WERI-Rb-1 (cell line): ENCODE measurements at regions not wholly inside any gene's neighbourhood (a gene's known extent, or its start where the extent isn't known, plus 50 kb on each side); places are given as distances from the start of the nearest gene placed in this dataset.
A peak's percentile ranks its signal among the peaks of the same experiment; 100 is the strongest.

Experiments
- DNase-seq: peaks from one replicate; pipeline ENCODE4 v3.0.0-alpha.2; 2020
- H3K27ac ChIP-seq: fragments of 250-450 bp; sonication (Bioruptor Pico); 2 replicates; pipeline ENCODE4 v1.5.1; 2020; ENCODE audit warnings: mild to moderate bottlenecking, moderate library complexity
- H3K27me3 ChIP-seq: fragments of 250-450 bp; sonication (Bioruptor Pico); 2 replicates; pipeline ENCODE4 v1.5.1; 2021; ENCODE audit warnings: mild to moderate bottlenecking, low read depth, moderate library complexity; ENCODE audit not compliant: insufficient read depth, severe bottlenecking
- H3K36me3 ChIP-seq: fragments of 250-450 bp; sonication (Bioruptor Pico); 2 replicates; pipeline ENCODE4 v1.5.1; 2020; ENCODE audit warnings: mild to moderate bottlenecking, moderate library complexity
- H3K4me3 ChIP-seq: 2 replicates; pipeline ENCODE4 v1.5.1; 2011; ENCODE audit warnings: low read depth, mild to moderate bottlenecking, control low read depth, low read length
- H3K9me3 ChIP-seq: fragments of 250-450 bp; sonication (Bioruptor Pico); 2 replicates; pipeline ENCODE4 v1.5.1; 2021; ENCODE audit warnings: mild to moderate bottlenecking, moderate library complexity; ENCODE audit not compliant: severe bottlenecking
- TF ChIP-seq, protein P1 (sequence below): IDR thresholded peaks from 2 replicates; pipeline ENCODE4 v1.5.1; 2011; ENCODE audit warnings: low read depth, mild to moderate bottlenecking, control low read depth, inconsistent platforms, low read length

DNA sequence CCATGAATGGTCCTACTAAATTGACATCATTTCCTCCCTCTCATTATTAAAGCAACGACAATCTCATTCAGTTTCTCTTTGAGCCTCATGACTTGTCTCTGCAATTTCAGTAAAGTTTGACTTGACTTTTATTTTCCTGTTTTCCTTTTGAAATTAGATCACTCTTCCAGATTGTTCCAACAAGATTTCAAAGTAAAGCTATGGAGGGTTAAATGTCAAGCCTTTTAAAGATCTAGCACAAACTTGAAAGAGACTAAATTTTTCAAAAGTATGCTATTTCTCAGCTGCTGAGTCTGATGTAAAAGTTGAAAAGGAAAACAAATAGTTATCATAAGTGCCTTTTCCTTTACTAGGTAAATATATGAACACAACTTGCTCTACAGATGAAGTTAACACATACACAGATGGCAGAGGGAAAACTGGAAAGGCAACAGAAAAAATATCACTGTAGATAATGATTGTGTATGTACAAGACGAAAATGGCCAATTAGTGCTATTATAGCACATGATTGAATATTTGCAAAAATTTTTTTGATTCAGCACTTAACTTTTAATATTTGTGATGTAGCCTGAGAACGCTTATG is 200.6 kb downstream of the WDR11 start:
- TF ChIP-seq, protein P1, sequence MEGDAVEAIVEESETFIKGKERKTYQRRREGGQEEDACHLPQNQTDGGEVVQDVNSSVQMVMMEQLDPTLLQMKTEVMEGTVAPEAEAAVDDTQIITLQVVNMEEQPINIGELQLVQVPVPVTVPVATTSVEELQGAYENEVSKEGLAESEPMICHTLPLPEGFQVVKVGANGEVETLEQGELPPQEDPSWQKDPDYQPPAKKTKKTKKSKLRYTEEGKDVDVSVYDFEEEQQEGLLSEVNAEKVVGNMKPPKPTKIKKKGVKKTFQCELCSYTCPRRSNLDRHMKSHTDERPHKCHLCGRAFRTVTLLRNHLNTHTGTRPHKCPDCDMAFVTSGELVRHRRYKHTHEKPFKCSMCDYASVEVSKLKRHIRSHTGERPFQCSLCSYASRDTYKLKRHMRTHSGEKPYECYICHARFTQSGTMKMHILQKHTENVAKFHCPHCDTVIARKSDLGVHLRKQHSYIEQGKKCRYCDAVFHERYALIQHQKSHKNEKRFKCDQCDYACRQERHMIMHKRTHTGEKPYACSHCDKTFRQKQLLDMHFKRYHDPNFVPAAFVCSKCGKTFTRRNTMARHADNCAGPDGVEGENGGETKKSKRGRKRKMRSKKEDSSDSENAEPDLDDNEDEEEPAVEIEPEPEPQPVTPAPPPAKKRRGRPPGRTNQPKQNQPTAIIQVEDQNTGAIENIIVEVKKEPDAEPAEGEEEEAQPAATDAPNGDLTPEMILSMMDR = no peak
- Histone ChIP-seq H3K27ac (no peak overlapping the region), H3K9me3 (peaks cover 4% of the 10 kb centered on the region), H3K27me3 (no peaks in the 10 kb centered on the region), H3K36me3 (no peaks in the 10 kb centered on the region), H3K4me3 (no peak overlapping the region)
- no peak for DNase-seq

DNA sequence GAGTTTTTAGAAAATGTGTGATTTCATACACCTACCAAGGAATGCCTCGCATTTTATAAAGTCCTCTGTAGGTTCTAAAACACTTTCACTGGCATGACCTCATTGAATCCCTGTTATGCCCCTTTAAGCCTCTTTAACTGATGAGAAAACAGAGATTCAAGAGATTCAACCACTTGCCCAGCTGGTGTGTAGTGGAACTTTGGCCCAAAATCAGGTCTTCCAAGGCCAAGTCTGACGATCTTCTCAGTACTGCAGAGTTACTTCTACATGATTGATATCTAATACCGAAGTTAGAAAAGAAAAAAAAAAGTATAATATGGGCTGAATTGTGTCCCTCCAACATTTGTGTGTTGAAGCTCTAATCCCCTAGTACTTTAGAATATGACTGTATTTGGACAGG is 202.0 kb downstream of the WDR11 start:
- Histone ChIP-seq H3K4me3 (no peak overlapping the region), H3K9me3 (no peaks in the 10 kb centered on the region), H3K27ac (no peak overlapping the region), H3K36me3 (no peaks in the 10 kb centered on the region), H3K27me3 (no peaks in the 10 kb centered on the region)
- DNase-seq = peak; percentile 38
- TF ChIP-seq, protein P1 = no peak

DNA sequence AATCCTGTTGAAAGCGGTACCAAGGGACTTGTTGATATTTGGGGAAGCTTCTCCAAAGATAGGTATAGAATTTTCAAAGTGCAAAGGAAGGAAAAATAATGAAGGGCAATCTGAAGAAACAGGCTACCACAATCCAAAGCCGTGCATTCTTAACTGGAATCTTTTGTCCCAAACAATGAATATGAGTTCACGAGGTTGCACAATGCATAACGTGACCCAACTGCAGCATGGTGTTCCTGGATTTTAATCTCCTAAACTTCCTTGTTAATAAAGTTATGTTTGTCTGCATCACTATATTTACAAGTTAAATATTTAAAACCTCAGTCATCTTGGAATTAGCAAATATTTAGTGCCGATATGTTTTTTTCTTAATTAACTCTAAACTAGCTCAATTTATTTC is 203.7 kb downstream of the WDR11 start:
- DNase-seq = no peak
- Histone ChIP-seq H3K4me3 (no peak overlapping the region), H3K27me3 (no peaks in the 10 kb centered on the region), H3K9me3 (no peaks in the 10 kb centered on the region), H3K27ac (no peak overlapping the region), H3K36me3 (no peaks in the 10 kb centered on the region)
- TF ChIP-seq, protein P1 = no peak

DNA sequence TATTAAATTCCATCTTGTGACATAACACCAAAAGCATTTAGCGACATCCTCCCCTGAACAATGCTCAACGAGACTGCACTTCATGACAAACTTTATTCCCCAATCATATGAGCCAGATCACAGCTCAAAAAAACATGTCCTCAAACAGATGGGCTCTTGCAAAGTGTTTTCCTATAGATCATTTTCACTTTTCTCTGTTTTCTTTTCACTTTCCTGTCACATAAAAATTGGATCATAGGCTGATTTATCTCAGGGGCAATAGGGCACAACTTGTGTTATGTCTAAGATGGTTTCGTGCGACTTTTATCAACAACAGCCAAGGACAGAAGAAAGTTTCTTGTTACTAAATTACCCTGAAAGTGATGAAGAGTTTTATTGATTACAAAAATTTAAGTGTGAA is 206.1 kb downstream of the WDR11 start:
- no peak for DNase-seq
- no peak overlapping the region for H3K4me3 ChIP-seq
- no peaks in the 10 kb centered on the region for H3K36me3 ChIP-seq
- no peak overlapping the region for H3K27ac ChIP-seq
- no peaks in the 10 kb centered on the region for H3K9me3 ChIP-seq
- TF ChIP-seq, protein P1 = no peak
- H3K27me3 ChIP-seq = no peaks in the 10 kb centered on the region

DNA sequence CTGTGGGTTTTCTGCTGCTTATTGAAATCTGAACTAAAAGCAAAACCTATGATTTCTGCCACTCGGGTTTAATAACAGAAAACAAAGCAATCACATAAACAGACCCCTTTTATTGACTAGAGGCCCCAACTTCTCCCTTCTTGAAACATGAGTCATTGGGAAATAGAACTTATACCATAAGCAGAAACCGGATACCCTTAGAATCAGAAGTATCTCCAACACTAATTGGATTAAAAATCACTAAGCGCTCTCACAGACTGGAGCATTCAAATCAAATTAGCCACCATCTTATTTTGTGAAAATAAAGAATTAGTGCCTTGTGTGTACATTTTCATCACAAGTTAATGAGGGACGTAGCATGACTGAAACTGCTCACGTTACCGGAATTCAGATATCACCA is 206.9 kb downstream of the WDR11 start:
- H3K36me3 ChIP-seq = no peaks in the 10 kb centered on the region
- no peak for DNase-seq
- no peak overlapping the region for H3K27ac ChIP-seq
- TF ChIP-seq, protein P1 = no peak
- no peaks in the 10 kb centered on the region for H3K9me3 ChIP-seq
- no peaks in the 10 kb centered on the region for H3K27me3 ChIP-seq
- no peak overlapping the region for H3K4me3 ChIP-seq

DNA sequence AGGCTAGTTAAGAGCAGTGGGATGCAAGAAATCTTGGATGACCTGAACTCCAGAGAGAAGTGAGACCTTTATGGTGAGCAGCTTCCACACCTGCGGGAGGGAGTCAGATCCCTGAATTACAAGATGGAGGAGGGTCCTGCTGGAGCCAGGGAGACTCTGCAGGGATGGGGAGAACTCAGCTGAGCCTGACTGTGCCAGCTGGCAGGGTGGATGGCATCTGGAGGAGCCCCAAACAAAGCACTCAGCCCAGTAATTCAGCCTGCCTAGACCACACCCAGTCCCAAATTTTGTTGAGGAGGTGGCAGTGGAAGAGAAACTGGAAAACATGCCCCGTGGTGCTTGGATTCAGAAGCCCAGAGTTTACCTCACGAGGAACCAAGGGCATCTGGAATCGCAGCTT is 208.2 kb downstream of the WDR11 start:
- Histone ChIP-seq H3K9me3 (no peaks in the 10 kb centered on the region), H3K4me3 (no peak overlapping the region), H3K36me3 (no peaks in the 10 kb centered on the region), H3K27ac (no peak overlapping the region), H3K27me3 (no peaks in the 10 kb centered on the region)
- TF ChIP-seq, protein P1 = no peak
- DNase-seq = no peak
